Ecto neural progenitor cell (in vitro differentiated cells): ENCODE measurements at regions not wholly inside any gene's neighbourhood (a gene's known extent, or its start where the extent isn't known, plus 50 kb on each side); places are given as distances from the start of the nearest gene placed in this dataset.

Experiments used
- DNase-seq: peaks from one replicate; pipeline ENCODE4 v3.0.0-alpha.2; 2018; ENCODE audit warnings: low spot score

- DNase-seq, result no peak
Observed at GRCh38 chr5:110115503-110115902, 425.8 kb downstream of the MAN2A1 start.

- no peak for DNase-seq
Observed at GRCh38 chr5:110116539-110116938, 426.8 kb downstream of the MAN2A1 start.

- no peak for DNase-seq
Observed at GRCh38 chr5:110134963-110135935, 445.5 kb downstream of the MAN2A1 start.

- no peak for DNase-seq
Observed at GRCh38 chr5:110150199-110150598, 460.5 kb downstream of the MAN2A1 start.

- no peak for DNase-seq
Observed at GRCh38 chr5:110159202-110159601, 469.5 kb downstream of the MAN2A1 start.

- no peak for DNase-seq
Observed at GRCh38 chr5:110161162-110161561, 471.4 kb downstream of the MAN2A1 start.

- DNase-seq, result no peak
Observed at GRCh38 chr5:110165366-110165765, 475.6 kb downstream of the MAN2A1 start.

GRCh38 chr5:110167384-110167783 is 477.7 kb downstream of the MAN2A1 start:
- no peak for DNase-seq

GRCh38 chr5:110169461-110169860 is 479.7 kb downstream of the MAN2A1 start:
- DNase-seq, result no peak

GRCh38 chr5:110177729-110178128 is 488.0 kb downstream of the MAN2A1 start:
- no peak for DNase-seq

GRCh38 chr5:110179321-110179720 is 489.6 kb downstream of the MAN2A1 start:
- DNase-seq, result peak; percentile 79

GRCh38 chr5:110194191-110194590 is 504.5 kb downstream of the MAN2A1 start:
- DNase-seq, result no peak

- DNase-seq, result no peak
Observed at GRCh38 chr5:110195288-110195687, 505.6 kb downstream of the MAN2A1 start.

- no peak for DNase-seq
Observed at GRCh38 chr5:110201791-110202190, 512.1 kb downstream of the MAN2A1 start.

- DNase-seq, result no peak
Observed at GRCh38 chr5:110203661-110204060, 513.9 kb downstream of the MAN2A1 start.

GRCh38 chr5:110209401-110209800 is 517.1 kb downstream of the TMEM232 start:
- no peak for DNase-seq

- no peak for DNase-seq
Observed at GRCh38 chr5:110218981-110219380, 507.5 kb downstream of the TMEM232 start.

GRCh38 chr5:110219769-110220168 is 506.7 kb downstream of the TMEM232 start:
- DNase-seq, result no peak

- no peak for DNase-seq
Observed at GRCh38 chr5:110221036-110221435, 505.4 kb downstream of the TMEM232 start.

GRCh38 chr5:110224050-110224449 is 502.4 kb downstream of the TMEM232 start:
- DNase-seq, result no peak

GRCh38 chr5:110225949-110226348 is 500.5 kb downstream of the TMEM232 start:
- no peak for DNase-seq

GRCh38 chr5:110239786-110240185 is 486.7 kb downstream of the TMEM232 start:
- no peak for DNase-seq

GRCh38 chr5:110242950-110243349 is 483.5 kb downstream of the TMEM232 start:
- DNase-seq, result no peak

GRCh38 chr5:110248921-110249320 is 477.6 kb downstream of the TMEM232 start:
- DNase-seq, result no peak
